ENCODE measurements at regions not wholly inside any gene's neighbourhood (a gene's known extent, or its start where the extent isn't known, plus 50 kb on each side); places are given as distances from the start of the nearest gene placed in this dataset.

DNA sequence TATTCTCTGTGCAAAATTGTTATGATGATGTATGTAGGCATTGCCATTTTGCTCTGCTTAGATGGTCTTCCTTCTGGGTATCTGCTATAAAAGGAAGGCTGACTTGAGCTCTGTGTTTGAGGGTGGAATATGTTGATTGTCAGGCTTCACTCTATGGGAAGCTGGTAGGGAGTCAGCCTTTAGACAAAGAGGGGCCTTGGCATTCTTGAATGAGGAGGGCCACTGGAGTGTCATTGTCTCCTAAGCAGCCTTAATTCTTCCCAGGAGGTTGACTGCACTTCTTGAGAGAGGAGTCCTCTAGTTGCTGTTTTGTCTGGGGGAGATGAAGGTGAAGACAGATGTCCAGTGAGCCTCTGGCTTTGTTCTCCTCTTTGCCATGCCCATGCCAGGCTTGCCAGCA, 266.8 kb downstream of the KCNRG start:
- TF ChIP-seq, protein P1, sequence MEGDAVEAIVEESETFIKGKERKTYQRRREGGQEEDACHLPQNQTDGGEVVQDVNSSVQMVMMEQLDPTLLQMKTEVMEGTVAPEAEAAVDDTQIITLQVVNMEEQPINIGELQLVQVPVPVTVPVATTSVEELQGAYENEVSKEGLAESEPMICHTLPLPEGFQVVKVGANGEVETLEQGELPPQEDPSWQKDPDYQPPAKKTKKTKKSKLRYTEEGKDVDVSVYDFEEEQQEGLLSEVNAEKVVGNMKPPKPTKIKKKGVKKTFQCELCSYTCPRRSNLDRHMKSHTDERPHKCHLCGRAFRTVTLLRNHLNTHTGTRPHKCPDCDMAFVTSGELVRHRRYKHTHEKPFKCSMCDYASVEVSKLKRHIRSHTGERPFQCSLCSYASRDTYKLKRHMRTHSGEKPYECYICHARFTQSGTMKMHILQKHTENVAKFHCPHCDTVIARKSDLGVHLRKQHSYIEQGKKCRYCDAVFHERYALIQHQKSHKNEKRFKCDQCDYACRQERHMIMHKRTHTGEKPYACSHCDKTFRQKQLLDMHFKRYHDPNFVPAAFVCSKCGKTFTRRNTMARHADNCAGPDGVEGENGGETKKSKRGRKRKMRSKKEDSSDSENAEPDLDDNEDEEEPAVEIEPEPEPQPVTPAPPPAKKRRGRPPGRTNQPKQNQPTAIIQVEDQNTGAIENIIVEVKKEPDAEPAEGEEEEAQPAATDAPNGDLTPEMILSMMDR (conservative IDR thresholded peaks at IDR 0.05; ENCODE audit: low read depth, low read length) = no peak
- TF ChIP-seq EZH2 (IDR thresholded peaks at IDR 0.05; ENCODE audit: borderline replicate concordance, low read depth, low read length, poor library complexity, severe bottlenecking) = no peak
